ENCODE measurements at regions not wholly inside any gene's neighbourhood (a gene's known extent, or its start where the extent isn't known, plus 50 kb on each side); places are given as distances from the start of the nearest gene placed in this dataset.

DNA sequence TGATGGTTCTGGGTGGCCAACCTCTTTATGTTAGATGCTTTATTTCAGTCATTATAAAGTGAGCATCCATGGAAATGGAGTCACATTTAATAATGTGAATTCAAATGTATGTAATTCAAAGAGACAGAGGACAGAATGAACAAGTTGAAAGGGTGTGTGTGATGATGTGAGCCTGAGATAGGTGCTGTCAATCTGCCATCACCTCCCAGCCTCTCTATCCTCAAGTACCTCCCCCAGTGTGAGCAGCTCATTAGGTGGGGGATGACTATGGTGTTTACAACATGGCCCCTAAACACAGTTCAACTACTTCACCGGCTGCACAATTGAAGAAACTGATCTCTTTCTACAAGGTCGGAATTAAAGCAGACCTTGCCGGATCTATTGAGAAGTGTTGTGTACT, 74.7 kb upstream of the IGFBP5 start:
- no peak for DNase-seq (ENCODE audit: low read depth, low spot score)
- no peak overlapping the region for H3K4me3 ChIP-seq (ENCODE audit: low read depth, low read length)
- TF ChIP-seq, protein P1, sequence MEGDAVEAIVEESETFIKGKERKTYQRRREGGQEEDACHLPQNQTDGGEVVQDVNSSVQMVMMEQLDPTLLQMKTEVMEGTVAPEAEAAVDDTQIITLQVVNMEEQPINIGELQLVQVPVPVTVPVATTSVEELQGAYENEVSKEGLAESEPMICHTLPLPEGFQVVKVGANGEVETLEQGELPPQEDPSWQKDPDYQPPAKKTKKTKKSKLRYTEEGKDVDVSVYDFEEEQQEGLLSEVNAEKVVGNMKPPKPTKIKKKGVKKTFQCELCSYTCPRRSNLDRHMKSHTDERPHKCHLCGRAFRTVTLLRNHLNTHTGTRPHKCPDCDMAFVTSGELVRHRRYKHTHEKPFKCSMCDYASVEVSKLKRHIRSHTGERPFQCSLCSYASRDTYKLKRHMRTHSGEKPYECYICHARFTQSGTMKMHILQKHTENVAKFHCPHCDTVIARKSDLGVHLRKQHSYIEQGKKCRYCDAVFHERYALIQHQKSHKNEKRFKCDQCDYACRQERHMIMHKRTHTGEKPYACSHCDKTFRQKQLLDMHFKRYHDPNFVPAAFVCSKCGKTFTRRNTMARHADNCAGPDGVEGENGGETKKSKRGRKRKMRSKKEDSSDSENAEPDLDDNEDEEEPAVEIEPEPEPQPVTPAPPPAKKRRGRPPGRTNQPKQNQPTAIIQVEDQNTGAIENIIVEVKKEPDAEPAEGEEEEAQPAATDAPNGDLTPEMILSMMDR (IDR thresholded peaks at IDR 0.05; ENCODE audit: low read depth, low read length): no peak
- in situ Hi-C loops (cut with HindIII; ENCODE audit: low sequenced_read_pairs): no loop called here

DNA sequence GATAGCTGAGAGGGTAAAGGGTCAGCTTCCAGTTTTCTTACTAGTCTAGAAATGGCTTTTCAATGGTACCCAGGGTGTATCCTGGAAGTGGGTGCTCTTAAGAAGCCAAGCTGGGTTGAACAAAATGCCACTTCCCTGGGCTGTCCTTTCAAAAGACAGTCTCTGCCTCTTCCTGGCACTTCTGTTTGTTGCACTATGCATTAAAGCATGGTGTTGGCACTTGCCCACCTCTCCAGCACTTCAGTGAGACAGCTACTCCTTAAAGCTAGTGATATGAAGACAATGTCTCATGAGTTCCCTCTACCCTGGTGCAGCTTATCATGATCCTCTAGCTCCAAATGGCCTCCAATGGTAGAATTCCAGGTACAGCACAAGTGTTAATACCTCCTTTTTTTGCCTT, 74.3 kb upstream of the IGFBP5 start:
- DNase-seq (ENCODE audit: low read depth, low spot score): no peak
- in situ Hi-C loops (cut with HindIII; ENCODE audit: low sequenced_read_pairs): no loop called here
- H3K4me3 ChIP-seq (ENCODE audit: low read depth, low read length): no peak overlapping the region
- TF ChIP-seq, protein P1 (IDR thresholded peaks at IDR 0.05; ENCODE audit: low read depth, low read length): no peak

DNA sequence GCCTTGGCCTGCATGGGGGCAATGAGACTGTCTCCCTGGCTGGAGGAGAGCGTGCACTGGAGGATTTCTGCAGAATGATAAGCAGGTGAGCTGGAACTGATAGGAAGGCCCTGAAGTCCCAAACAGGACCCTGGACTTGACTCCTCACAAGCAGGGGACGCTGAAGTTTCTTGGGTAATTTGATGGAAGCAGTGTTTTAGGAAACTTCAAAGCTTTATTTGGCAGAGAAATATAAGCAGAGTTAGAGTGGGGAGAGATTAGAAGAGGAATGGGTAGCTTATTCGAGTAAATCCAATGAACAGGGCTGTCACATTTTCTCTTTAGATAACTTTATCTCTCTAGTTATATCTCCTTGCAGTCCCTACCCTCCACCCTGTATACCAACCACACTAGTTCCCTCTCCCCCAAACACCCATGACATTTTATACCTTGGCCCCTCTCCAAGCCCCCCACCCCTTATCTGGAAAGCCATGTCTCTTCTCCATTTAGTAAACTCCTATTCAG, 73.6 kb upstream of the IGFBP5 start:
- in situ Hi-C loops (cut with HindIII; ENCODE audit: low sequenced_read_pairs): no loop called here
- DNase-seq (ENCODE audit: low read depth, low spot score): no peak
- H3K4me3 ChIP-seq (ENCODE audit: low read depth, low read length): no peak overlapping the region
- TF ChIP-seq, protein P1 (IDR thresholded peaks at IDR 0.05; ENCODE audit: low read depth, low read length): no peak

DNA sequence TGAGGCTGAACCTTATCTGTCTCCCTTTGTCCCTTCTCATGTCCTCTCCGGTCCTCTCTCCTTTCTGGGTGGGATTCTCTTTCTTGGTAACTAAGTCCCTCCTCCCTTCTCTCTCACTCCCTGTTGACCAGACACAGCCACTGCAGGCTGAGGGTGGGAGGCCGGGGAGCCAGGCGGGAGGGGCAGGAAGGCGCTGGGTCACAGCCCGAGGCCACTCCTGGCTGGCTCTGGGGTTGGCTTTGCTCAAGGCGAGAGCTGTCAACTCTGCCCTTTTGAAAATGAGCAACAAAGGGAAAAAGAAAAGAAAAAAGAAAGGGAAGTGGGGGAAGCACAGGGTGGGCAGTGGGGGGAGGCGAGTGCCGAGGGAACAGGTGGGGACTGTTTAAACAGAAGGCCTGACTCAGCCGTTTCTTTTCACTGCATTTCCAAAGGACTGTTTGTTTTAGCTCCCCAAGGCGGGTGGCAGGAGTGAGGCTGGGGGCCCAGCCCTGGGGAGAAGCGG, 70.5 kb upstream of the IGFBP5 start:
- in situ Hi-C loops (cut with HindIII; ENCODE audit: low sequenced_read_pairs): no loop called here
- DNase-seq (ENCODE audit: low read depth, low spot score): no peak
- H3K4me3 ChIP-seq (ENCODE audit: low read depth, low read length): no peak overlapping the region
- TF ChIP-seq, protein P1 (IDR thresholded peaks at IDR 0.05; ENCODE audit: low read depth, low read length): no peak

DNA sequence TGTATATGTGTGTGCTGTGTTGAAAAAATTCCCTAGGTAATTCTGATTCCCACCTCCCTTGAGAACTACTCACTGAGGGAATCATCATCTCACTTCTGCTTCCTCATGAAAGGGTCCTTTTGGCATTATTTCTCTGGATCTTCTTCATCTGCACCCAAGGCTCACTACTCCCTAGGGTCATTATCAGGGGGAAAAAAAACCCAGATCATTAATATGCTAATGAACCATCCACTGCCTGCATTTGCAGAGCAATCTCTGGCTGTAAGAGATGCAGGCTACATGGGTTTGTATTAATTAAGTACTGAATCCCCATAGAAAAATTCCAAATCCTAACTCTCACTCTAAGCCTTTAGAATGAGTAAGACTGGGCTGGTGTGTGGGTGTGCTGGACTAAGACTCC, 68.0 kb upstream of the IGFBP5 start:
- TF ChIP-seq, protein P1 (IDR thresholded peaks at IDR 0.05; ENCODE audit: low read depth, low read length): no peak
- DNase-seq (ENCODE audit: low read depth, low spot score): no peak
- no peak overlapping the region for H3K4me3 ChIP-seq (ENCODE audit: low read depth, low read length)
- in situ Hi-C loops (cut with HindIII; ENCODE audit: low sequenced_read_pairs): no loop called here

DNA sequence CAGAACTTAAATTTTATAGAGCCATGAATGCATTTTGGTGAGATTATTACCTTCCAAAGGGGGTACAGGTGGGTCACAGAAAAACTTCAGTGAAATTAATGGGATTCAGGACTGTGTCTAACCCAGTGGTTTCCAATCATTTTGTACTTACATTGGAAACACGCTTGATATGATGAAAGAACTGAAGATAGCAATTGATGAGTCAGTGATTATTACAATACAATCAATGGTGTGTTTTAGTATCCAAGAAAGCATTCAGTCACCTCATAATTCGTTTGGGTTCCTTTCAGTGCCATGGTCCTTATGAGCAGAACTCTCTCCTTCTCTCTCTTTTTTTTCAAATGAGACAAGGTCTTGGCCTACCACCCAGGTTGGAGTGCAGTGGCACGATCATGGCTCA, 66.5 kb upstream of the IGFBP5 start:
- TF ChIP-seq, protein P1 (IDR thresholded peaks at IDR 0.05; ENCODE audit: low read depth, low read length): no peak
- DNase-seq (ENCODE audit: low read depth, low spot score): no peak
- H3K4me3 ChIP-seq (ENCODE audit: low read depth, low read length): no peak overlapping the region
- in situ Hi-C loops (cut with HindIII; ENCODE audit: low sequenced_read_pairs): no loop called here

DNA sequence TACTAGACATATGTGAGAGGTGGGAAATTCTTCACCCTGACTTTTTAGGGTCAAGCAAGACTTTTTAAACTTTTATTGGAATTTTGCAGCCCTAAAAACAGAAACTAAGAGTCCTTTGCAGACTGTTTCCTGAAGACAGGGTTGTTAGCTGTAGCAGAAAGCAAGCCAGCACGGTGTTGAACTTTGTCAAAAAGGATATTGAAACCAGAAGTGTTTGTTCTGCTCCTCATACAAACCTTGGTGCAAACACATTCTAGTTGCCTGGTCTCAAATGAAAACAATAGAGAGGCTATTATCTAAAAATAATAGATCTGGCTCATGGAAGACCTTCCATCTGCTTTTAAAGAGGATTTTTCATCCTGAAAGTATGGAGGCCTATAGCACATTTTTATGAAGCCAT, 65.8 kb upstream of the IGFBP5 start:
- TF ChIP-seq, protein P1 (IDR thresholded peaks at IDR 0.05; ENCODE audit: low read depth, low read length): no peak
- no peak overlapping the region for H3K4me3 ChIP-seq (ENCODE audit: low read depth, low read length)
- no peak for DNase-seq (ENCODE audit: low read depth, low spot score)
- in situ Hi-C loops (cut with HindIII; ENCODE audit: low sequenced_read_pairs): no loop called here

Data from astrocyte of the spinal cord (primary cell).